SU-DHL-6 (cell line): ENCODE measurements at regions not wholly inside any gene's neighbourhood (a gene's known extent, or its start where the extent isn't known, plus 50 kb on each side); places are given as distances from the start of the nearest gene placed in this dataset.

ENCODE experiments used
- H2AFZ ChIP-seq: fragments of 200-600 bp; sonication (generic); 2 replicates; pipeline ENCODE4 v1.6.1; 2014; ENCODE audit warnings: low read depth, mild to moderate bottlenecking, moderate library complexity, mixed read lengths, antibody characterized with exemption, low read length; ENCODE audit not compliant: severe bottlenecking
- H3F3A ChIP-seq: fragments of 200-600 bp; shearing (Covaris generic); 2 replicates; pipeline ENCODE4 v1.6.0; 2016; ENCODE audit warnings: antibody characterized with exemption, mild to moderate bottlenecking; ENCODE audit not compliant: insufficient read depth
- H3K27ac ChIP-seq: fragments of 200-600 bp; sonication (generic); 2 replicates; pipeline ENCODE4 v1.5.1; 2016; ENCODE audit warnings: low read depth, mild to moderate bottlenecking, low read length, moderate library complexity, mixed read lengths
- H3K27me3 ChIP-seq: fragments of 200-600 bp; sonication (generic), shearing (Covaris generic); 2 replicates; pipeline ENCODE4 v1.6.0; 2014; ENCODE audit warnings: mild to moderate bottlenecking, low read length
- H3K36me3 ChIP-seq: fragments of 200-600 bp; sonication (generic); 2 replicates; pipeline ENCODE4 v1.6.1; 2014; ENCODE audit warnings: mild to moderate bottlenecking, low read length, mixed read lengths
- H3K4me2 ChIP-seq: fragments of 300-600, 200-600 bp; shearing (Covaris generic), sonication (generic); 2 replicates; pipeline ENCODE4 v1.6.0; 2014; ENCODE audit warnings: low read length, low read depth, mild to moderate bottlenecking; ENCODE audit not compliant: poor library complexity, severe bottlenecking
- H3K4me3 ChIP-seq: fragments of 200-600 bp; sonication (generic); 2 replicates; pipeline ENCODE4 v1.5.1; 2014; ENCODE audit warnings: antibody characterized with exemption, low read length, mild to moderate bottlenecking, mixed read lengths; ENCODE audit not compliant: insufficient read depth, poor library complexity, severe bottlenecking
- H3K79me2 ChIP-seq: fragments of 200-600 bp; sonication (generic); 2 replicates; pipeline ENCODE4 v1.6.1; 2014; ENCODE audit warnings: mild to moderate bottlenecking, low read length, moderate library complexity; ENCODE audit not compliant: insufficient read depth
- H3K9ac ChIP-seq: fragments of 200-600 bp; sonication (generic); 2 replicates; pipeline ENCODE4 v1.7.0; 2014; ENCODE audit warnings: mild to moderate bottlenecking, low read length
- H3K9me2 ChIP-seq: fragments of 200-600 bp; sonication (generic); replicated peaks from 2 replicates; pipeline ENCODE4 v1.6.1; 2014; ENCODE audit warnings: low read length; ENCODE audit not compliant: insufficient read depth
- H3K9me3 ChIP-seq: fragments of 200-600 bp; sonication (generic); 2 replicates; pipeline ENCODE4 v1.6.1; 2014; ENCODE audit warnings: low read length, mixed read lengths; ENCODE audit not compliant: insufficient read depth
- H4K20me1 ChIP-seq: fragments of 200-600 bp; sonication (generic); 2 replicates; pipeline ENCODE4 v1.6.1; 2014; ENCODE audit warnings: low read depth, mild to moderate bottlenecking, antibody characterized with exemption, low read length, moderate library complexity, mixed read lengths
- CTCF ChIP-seq: fragments of 200-600 bp; sonication (generic); IDR thresholded peaks from one replicate; pipeline ENCODE4 v1.5.1; 2017; ENCODE audit warnings: antibody characterized with exemption, mild to moderate bottlenecking, low read length, moderate library complexity; ENCODE audit not compliant: insufficient read depth, poor library complexity, severe bottlenecking
- EZH2phosphoT487 ChIP-seq: fragments of 200-600 bp; sonication (generic), shearing (Covaris generic); conservative IDR thresholded peaks from 2 replicates; pipeline ENCODE4 v1.6.1; 2018; ENCODE audit warnings: mild to moderate bottlenecking, antibody characterized with exemption, low read length, moderate library complexity, mixed read lengths

- H3K4me2 ChIP-seq: no peak overlapping the region
- no peaks in the 10 kb centered on the region for H3K27me3 ChIP-seq
- H4K20me1 ChIP-seq: no peaks in the 10 kb centered on the region
- no peaks in the 10 kb centered on the region for H3K36me3 ChIP-seq
- no peak overlapping the region for H3K4me3 ChIP-seq
- H3K9me2 ChIP-seq: no peaks in the 10 kb centered on the region; the same call in 1 of the 2 replicates
- H3K27ac ChIP-seq: no peak overlapping the region
- no peaks in the 10 kb centered on the region for H3F3A ChIP-seq
- no peaks in the 10 kb centered on the region for H3K79me2 ChIP-seq
- no peak overlapping the region for H2AFZ ChIP-seq
- H3K9me3 ChIP-seq: no peaks in the 10 kb centered on the region
- no peak overlapping the region for H3K9ac ChIP-seq
- TF ChIP-seq CTCF: no peak
- TF ChIP-seq EZH2phosphoT487: no peak
These were observed 580.5 kb downstream of the INSC start for GRCh38 chr11:15695096-15695721.

GRCh38 chr11:15696069-15696468, 581.3 kb downstream of the INSC start:
- no peak overlapping the region for H2AFZ ChIP-seq
- H3F3A ChIP-seq: no peaks in the 10 kb centered on the region
- no peak overlapping the region for H3K4me3 ChIP-seq
- H3K9me3 ChIP-seq: no peaks in the 10 kb centered on the region
- H3K27me3 ChIP-seq: no peaks in the 10 kb centered on the region
- no peaks in the 10 kb centered on the region for H4K20me1 ChIP-seq
- no peaks in the 10 kb centered on the region for H3K79me2 ChIP-seq
- no peak overlapping the region for H3K4me2 ChIP-seq
- no peak overlapping the region for H3K27ac ChIP-seq
- no peak overlapping the region for H3K9ac ChIP-seq
- H3K36me3 ChIP-seq: no peaks in the 10 kb centered on the region
- no peak for TF ChIP-seq EZH2phosphoT487
- no peak for TF ChIP-seq CTCF
- no peaks in the 10 kb centered on the region; the same call in 1 of the 2 replicates for H3K9me2 ChIP-seq

GRCh38 chr11:15697437-15698236, 582.9 kb downstream of the INSC start:
- H3K9me3 ChIP-seq: no peaks in the 10 kb centered on the region
- no peak overlapping the region for H3K4me3 ChIP-seq
- no peak for TF ChIP-seq EZH2phosphoT487
- TF ChIP-seq CTCF: no peak
- H3K4me2 ChIP-seq: no peak overlapping the region
- H3K9ac ChIP-seq: no peak overlapping the region
- no peaks in the 10 kb centered on the region for H3K79me2 ChIP-seq
- no peaks in the 10 kb centered on the region for H3K36me3 ChIP-seq
- H2AFZ ChIP-seq: no peak overlapping the region
- H3K27me3 ChIP-seq: no peaks in the 10 kb centered on the region
- no peak overlapping the region for H3K27ac ChIP-seq
- H4K20me1 ChIP-seq: no peaks in the 10 kb centered on the region
- no peaks in the 10 kb centered on the region; the same call in 1 of the 2 replicates for H3K9me2 ChIP-seq
- H3F3A ChIP-seq: no peaks in the 10 kb centered on the region
